ENCODE measurements at regions not wholly inside any gene's neighbourhood (a gene's known extent, or its start where the extent isn't known, plus 50 kb on each side); places are given as distances from the start of the nearest gene placed in this dataset.
A peak's percentile ranks its signal among the peaks of the same experiment; 100 is the strongest.
"Not testable (repeated sequence)": the region's sequence is repeated elsewhere in the genome, so short reads cannot be mapped to it uniquely, and the experiment has no call there.

DNA sequence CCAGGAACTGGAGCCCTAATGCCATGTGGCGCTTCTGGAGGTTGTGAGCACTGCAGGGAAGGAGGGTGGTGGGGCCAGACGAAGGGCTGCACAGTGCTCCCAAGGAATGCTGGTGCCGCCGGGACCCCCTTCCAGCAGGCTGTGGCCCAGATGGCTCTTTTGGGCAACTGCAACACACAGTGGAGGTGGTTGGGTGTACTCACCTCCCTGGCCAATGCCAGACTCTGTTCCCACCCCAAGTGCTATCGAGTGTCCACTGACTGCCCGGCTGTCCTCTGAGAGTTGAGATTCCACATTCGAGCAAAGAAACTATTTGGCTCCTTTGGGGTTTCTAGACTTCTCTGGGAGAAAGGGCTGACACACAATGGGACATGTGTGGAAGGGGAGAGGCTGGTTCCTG is 167.9 kb downstream of the RGS9 start:
- Mint-ChIP-seq H3K9me3 (no peaks in the 10 kb centered on the region), H3K27me3 (ENCODE audit: low read depth) (peaks cover 7% of the 10 kb centered on the region), H3K4me3 (no peak overlapping the region), H3K36me3 (no peaks in the 10 kb centered on the region), H3K27ac (no peak overlapping the region), H3K4me1 (no peaks in the 10 kb centered on the region)
- TF ChIP-seq, protein P1, sequence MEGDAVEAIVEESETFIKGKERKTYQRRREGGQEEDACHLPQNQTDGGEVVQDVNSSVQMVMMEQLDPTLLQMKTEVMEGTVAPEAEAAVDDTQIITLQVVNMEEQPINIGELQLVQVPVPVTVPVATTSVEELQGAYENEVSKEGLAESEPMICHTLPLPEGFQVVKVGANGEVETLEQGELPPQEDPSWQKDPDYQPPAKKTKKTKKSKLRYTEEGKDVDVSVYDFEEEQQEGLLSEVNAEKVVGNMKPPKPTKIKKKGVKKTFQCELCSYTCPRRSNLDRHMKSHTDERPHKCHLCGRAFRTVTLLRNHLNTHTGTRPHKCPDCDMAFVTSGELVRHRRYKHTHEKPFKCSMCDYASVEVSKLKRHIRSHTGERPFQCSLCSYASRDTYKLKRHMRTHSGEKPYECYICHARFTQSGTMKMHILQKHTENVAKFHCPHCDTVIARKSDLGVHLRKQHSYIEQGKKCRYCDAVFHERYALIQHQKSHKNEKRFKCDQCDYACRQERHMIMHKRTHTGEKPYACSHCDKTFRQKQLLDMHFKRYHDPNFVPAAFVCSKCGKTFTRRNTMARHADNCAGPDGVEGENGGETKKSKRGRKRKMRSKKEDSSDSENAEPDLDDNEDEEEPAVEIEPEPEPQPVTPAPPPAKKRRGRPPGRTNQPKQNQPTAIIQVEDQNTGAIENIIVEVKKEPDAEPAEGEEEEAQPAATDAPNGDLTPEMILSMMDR (IDR thresholded peaks at IDR 0.05; ENCODE audit: unreplicated experiment) = no peak
- no peak for DNase-seq (ENCODE audit: low spot score in 2 of 2, unreplicated experiment in 2 of 2)

- H3K4me3 Mint-ChIP-seq; H3K27ac Mint-ChIP-seq; H3K4me1 Mint-ChIP-seq; H3K36me3 Mint-ChIP-seq; H3K27me3 Mint-ChIP-seq (ENCODE audit: low read depth); DNase-seq (ENCODE audit: low spot score in 2 of 2, unreplicated experiment in 2 of 2); H3K9me3 Mint-ChIP-seq: not testable (repeated sequence)
Observed at GRCh38 chr17:65301882-65302281, 164.7 kb downstream of the RGS9 start.

- TF ChIP-seq, protein P1 (IDR thresholded peaks at IDR 0.05; ENCODE audit: unreplicated experiment) = no peak
- no peak overlapping the region for H3K27ac Mint-ChIP-seq
- H3K9me3 Mint-ChIP-seq = peaks cover 3% of the 10 kb centered on the region
- H3K27me3 Mint-ChIP-seq (ENCODE audit: low read depth) = peaks cover 2% of the 10 kb centered on the region
- peaks cover 9% of the 10 kb centered on the region for H3K4me1 Mint-ChIP-seq
- no peaks in the 10 kb centered on the region for H3K36me3 Mint-ChIP-seq
- no peak for DNase-seq (ENCODE audit: low spot score in 2 of 2, unreplicated experiment in 2 of 2)
- no peak overlapping the region for H3K4me3 Mint-ChIP-seq
Observed at GRCh38 chr17:65301184-65301583, 164.0 kb downstream of the RGS9 start.

- Mint-ChIP-seq H3K4me3 (no peak overlapping the region), H3K9me3 (peaks cover 3% of the 10 kb centered on the region), H3K36me3 (no peaks in the 10 kb centered on the region), H3K4me1 (peaks cover 21% of the 10 kb centered on the region), H3K27ac (peak overlapping the region; percentile 48), H3K27me3 (ENCODE audit: low read depth) (peaks cover 2% of the 10 kb centered on the region)
- TF ChIP-seq, protein P1 (IDR thresholded peaks at IDR 0.05; ENCODE audit: unreplicated experiment) = no peak
- no peak for DNase-seq (ENCODE audit: low spot score in 2 of 2, unreplicated experiment in 2 of 2)
Observed at GRCh38 chr17:65297916-65298315, 160.7 kb downstream of the RGS9 start.

GRCh38 chr17:65297384-65297783 is 160.2 kb downstream of the RGS9 start:
- Mint-ChIP-seq H3K27ac (no peak overlapping the region), H3K4me3 (no peak overlapping the region), H3K9me3 (peaks cover 3% of the 10 kb centered on the region), H3K4me1 (peaks cover 21% of the 10 kb centered on the region), H3K36me3 (no peaks in the 10 kb centered on the region), H3K27me3 (ENCODE audit: low read depth) (no peaks in the 10 kb centered on the region)
- no peak for DNase-seq (ENCODE audit: low spot score in 2 of 2, unreplicated experiment in 2 of 2)
- TF ChIP-seq, protein P1 (IDR thresholded peaks at IDR 0.05; ENCODE audit: unreplicated experiment) = no peak

DNA sequence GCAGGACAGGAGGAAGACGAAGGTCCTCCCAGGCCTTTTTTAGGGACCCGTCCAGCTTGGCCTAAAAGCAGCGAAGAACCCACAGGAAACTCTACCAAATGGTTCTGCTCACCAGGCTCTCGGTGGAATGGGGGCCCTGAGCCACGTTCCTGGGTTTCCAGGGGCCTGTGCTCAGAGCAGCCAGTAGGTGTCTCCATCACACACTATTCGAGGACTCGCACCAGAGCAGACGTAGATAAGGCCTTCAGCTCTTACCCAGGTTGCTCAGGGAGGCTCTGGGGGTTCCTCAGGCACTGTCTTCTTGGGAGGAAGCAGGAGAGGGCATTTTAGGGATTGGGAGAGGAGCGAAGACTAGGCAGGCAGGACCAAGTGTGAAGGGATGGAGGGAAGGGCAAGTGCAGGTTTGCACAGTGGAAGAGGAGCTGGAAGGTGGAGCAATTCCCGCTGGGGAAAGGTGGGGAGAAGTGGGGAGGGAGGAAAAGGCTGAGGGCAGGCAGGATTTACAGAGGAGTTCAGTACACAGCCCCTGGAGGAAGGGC is 157.1 kb downstream of the RGS9 start:
- DNase-seq (ENCODE audit: low spot score in 2 of 2, unreplicated experiment in 2 of 2) = peak; percentile 38 to 73
- Mint-ChIP-seq H3K27ac (no peak overlapping the region), H3K9me3 (no peaks in the 10 kb centered on the region), H3K36me3 (no peaks in the 10 kb centered on the region), H3K27me3 (ENCODE audit: low read depth) (no peaks in the 10 kb centered on the region), H3K4me3 (no peak overlapping the region), H3K4me1 (peaks cover 28% of the 10 kb centered on the region)
- TF ChIP-seq, protein P1 (IDR thresholded peaks at IDR 0.05; ENCODE audit: unreplicated experiment) = peak; percentile 40
